T-helper 1 cell (primary cell): ENCODE measurements at regions not wholly inside any gene's neighbourhood (a gene's known extent, or its start where the extent isn't known, plus 50 kb on each side); places are given as distances from the start of the nearest gene placed in this dataset.
"Not testable (repeated sequence)": the region's sequence is repeated elsewhere in the genome, so short reads cannot be mapped to it uniquely, and the experiment has no call there.

Experiments used
- DNase-seq, 5 donors: peaks; one replicate each; pipeline ENCODE4 v3.0.0-alpha.2; 2012 to 2020

DNA sequence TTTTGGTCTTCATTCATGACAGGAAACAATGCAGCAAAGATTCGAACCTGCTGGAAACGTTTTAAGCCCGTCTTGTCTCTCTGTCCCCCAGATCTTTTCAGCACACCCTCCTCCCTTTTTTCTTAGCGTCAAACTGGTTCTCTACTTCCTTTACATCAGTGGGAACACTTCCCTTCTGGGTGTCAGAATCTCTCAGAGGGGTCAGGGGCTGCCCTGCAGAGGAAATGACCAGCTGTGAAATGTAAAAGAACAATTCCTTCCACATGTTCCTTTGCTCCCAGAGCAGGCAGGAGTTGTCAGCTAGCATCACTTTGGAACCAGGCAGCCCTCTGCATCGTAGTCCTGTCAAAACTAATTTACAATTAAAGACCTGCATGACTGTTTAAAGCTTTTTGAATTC lies 619.0 kb downstream of the TFAP2A start:
- no peak for DNase-seq

DNA sequence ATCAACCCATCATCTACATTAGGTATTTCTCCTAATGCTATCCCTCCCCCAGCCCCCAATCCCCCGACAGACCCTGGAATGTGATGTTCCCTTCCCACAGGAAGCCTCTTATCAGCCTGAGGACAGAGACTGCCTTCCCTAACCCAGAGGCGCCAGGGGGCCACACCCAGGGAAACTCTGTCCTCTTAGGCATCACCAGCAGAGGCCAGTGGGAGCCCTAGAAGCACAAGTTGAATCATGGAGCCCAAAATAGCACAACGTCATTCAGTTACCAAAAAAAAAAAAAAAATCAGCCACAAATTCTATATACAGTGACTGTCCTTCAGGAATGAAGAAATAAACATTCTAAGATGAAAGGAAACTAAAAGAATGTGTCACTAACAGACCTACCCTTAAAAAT lies 625.7 kb downstream of the TFAP2A start:
- DNase-seq: no peak

DNA sequence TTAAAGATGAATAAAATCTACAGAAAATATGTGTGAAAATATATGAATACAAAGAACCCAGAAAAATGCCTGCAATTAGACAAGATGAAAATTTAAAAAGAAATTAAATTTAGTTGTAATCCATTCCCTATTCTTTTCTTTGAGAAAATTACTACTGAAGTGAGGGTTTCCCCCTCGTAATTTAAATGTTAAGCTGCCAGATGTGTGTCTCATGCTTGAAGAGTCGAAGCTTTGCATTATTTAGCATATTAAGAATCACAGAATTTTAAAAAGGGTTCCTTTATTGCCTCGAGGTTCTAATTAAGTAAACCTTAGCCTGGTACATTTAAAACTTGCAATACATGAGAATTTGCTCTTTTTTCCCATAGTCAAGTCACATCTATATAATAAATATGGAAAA lies 630.1 kb downstream of the TFAP2A start:
- no peak for DNase-seq

DNA sequence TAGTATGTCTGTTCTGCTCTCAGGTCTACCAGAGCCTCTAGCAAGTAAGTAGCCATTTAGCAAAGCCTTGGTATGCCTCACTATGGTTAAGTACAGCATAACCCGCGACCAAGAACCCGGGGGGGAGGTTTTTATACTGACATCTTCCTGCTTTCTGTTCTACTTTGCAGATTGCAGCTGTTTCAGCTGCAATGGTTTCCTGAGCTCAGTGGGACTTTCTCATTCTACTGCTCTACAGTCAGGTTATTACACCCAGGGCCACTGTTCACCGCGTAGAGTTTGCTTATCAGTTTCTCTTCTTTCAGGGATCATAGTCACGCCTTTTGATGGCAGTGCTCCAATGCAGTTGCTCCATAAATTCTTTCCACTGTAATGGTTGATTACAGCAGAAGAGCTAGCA lies 631.3 kb downstream of the TFAP2A start:
- no peak for DNase-seq

DNA sequence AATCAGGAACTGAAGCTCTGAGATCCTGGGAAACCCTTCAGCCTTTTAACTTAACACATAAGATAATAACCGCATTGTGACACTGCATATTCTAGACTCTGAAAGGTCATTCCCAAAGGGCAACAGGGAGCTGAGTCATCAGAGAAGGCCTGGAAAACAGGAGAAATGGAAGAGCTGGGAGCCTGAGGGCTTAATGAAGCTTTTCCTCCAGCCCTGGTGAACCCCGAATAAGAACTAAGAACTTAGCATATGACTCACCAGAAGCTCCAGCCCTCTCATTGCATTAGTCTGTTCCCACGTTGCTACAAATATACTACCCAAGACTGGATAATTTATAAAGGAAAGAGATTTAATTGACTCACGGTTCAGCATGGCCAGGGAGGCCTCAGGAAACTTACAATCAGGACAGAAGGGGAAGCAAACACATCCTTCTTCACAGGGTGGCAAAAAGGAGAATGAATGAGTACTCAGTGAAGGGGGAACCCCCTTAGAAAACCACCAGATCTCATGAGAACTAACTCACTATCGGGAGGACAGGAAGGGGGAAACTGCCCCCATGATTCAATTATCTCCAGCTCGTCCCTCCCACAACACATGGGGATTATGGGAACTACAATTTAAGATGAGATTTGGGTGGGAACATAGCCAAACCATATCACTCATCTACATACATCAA lies 648.5 kb downstream of the TFAP2A start:
- no peak for DNase-seq

DNA sequence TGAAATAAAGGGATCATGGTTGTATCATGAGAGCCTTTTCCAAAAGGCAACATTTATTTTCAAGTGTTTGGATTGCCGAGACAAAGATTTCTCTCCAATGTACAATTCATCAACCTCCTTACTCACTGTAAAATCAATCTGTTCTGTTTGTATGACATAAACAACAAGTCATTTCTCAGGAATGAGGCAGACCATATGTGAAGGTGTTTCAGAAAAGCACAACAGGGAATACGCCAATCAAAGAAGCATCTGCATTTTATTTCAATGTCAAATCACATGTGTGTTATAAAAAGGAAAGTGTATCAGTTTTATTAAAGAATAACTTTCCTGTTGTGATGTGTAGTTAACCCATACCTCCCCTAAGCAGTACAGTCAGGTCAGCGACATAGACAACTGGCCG lies 653.7 kb downstream of the TFAP2A start:
- DNase-seq: no peak

DNA sequence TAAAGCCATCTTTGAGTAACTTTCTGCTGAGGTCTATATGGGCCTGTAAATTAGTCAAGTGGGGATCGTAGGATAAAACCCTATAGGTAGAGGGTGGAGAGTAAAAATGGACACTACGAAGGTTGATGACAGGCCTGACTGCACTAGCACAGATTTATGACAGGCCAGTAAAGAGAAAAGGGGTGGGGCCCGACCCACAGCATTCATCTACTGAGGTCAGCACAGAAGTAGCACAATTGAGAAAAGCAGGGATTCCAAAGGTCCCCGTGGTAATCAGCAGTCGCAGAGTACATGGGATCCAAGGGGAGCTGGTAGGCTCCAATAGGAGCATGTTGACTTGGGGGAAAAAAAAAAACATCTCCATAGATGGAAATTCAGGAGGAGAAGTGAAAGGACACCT lies 660.4 kb downstream of the TFAP2A start:
- DNase-seq: no peak

DNA sequence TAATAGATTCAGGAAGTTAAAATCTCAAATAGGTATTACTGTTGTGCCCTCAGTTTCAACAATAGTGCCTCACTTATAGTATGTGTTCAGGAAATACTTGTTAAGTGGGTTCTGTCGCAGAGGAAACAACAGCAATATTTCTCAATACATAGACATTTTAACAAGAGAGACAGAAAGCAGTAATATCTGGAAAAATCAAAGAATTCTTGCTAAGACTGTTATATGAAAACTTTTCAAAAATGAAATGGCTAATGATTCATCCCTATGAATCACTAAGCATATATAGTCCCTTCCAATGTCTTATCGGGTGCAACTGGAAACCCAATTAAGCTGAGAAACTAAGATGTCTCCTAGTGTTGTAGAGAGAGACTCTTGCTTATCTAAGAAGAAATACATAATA lies 668.9 kb downstream of the TFAP2A start:
- no peak for DNase-seq

DNA sequence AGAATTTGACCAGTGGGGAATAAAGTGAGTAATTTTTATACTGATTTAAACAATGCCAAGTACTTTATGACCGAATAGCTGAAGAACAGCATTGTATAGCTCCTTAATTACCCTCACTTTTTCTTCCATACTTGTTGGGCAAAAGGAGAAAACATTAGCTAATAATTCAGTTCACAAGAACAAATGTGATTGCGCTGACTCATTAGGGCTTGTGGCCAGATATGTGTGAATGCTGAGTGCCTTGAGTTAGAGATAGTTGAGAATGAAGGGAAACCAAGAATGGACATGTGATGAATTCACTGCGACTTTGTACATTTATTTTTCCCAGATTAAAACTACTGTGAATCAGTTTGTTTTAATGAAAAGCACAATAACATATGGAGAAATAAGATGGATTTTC lies 669.4 kb downstream of the TFAP2A start:
- DNase-seq: no peak

DNA sequence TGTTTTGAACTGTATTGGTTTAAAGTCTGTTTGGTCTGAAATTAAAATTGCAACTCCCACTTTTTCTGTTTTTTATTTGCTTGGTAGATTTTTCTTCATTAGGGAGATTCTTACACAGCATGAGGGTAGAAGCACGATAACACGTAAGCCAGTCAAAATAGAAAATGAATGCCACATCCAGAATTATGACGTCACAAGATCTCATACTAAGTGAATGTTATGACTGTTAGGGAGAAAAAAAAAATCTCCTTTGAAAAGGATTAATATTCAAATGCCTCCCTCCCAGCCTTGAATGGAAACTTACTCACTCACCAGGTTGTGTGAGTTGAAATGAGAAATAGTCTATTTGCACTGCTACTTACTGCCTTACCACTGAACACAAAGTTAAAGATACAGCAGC lies 670.8 kb downstream of the TFAP2A start:
- DNase-seq: no peak

DNA sequence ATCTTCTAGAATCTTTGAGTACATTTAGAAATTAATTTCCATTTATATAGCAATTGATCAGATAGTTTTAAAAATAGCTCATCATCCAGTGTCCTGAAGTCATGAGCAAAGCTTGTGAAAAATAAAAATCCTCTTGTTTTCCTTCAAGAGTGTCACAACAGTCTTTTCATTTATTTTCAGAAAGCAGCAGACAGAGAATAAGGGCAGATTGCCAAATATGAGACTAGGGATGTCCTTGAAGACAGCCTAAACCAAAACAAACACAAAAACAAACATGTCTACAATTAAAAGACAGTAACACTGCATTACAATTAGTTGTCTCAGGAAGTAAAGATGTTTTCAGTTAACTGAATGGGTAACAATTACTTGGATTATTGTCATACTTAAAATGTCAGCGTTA lies 682.8 kb downstream of the TFAP2A start:
- no peak for DNase-seq

DNA sequence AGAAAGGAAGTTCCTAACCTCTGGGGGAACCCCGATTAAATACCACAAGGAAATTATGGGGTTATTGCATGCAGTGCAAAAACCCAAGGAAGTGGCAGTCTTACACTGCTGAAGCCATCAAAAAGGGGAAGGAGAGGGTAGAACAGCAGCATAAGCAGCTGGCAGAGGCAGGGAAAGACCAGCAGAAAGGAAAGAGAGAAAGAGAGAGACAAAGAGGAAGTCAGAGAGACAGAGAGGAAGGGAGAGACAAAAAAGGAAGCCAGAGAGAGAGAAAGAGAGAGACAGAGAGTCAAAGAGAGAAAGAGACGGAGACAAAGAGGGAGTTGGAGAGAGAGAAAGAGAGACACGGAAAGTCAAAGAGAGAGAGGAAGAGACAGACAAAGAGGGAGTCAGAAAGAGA lies 689.1 kb downstream of the TFAP2A start:
- not testable (repeated sequence) for DNase-seq

DNA sequence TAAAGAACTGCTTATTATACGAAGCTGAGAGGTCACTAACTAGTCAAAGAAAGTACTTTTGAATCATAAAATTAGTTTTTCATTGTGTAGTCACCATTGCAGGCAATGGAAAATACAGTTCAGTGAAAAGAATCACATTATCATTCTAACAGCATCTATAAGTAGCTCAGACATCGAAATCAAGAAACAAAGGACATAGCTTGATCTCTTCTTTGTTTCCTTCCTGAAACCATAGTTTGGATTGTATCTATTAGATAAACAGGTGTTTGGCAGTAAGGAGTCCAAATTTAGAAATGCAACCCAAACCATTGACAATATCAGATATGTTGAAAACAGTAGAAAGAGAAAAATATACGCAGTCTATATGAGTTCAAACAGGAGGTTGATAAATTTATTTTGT lies 697.3 kb downstream of the TFAP2A start:
- DNase-seq: no peak

DNA sequence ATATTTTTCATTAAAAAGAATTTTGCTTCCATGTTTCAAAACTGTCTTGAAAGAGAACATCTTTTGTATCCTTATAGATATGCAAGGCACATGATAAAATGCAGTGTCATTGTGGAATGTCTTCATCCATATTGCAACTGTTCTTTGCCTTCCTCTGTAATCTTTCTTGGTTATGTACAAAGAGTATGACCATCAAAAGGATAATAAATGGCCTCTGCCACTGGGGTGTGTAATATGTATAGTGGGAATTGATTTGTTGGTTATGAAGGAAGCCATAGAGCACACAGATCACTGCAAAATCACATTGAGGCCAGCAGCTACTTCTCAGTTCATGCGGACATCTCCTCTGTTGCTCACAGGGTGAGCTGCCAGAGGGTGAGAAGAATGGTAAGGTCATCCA lies 703.5 kb downstream of the TFAP2A start:
- DNase-seq: no peak

DNA sequence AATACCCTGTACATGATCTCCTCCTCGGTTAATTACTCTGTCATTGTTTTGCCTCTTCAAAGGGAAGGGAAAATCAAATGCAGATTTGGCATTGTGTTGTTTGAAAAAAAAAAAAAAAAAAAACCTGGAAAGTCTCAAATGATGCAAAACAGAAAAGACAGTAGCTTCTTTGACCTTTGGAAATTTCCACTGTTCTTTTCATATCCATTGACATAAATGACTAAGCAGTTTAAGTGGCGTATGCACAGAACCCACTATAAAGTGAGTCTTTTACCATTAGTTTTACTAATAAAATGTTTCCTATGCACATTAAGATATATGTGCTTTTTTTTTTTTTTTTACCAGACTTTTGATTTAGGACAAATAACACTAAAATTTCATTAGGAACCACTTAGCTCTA lies 704.3 kb downstream of the TFAP2A start:
- no peak for DNase-seq

DNA sequence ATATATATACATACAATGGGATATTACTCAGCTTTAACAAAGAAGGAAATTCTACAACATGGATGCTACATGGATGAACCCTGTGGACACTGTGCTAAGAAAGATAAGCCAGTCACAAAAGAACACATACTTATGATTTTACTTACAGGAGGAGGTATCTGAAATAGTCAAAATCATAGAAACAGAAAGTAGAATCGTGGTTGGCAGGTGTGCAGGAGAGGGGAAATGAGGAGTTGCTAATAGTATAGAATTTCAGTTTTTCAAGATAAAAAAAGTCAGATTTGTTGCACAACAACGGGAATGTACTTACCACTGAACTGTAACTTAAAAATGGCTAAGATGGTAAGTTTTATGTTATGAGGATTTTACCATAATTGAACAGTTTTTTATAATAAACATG lies 706.3 kb downstream of the TFAP2A start:
- no peak for DNase-seq

DNA sequence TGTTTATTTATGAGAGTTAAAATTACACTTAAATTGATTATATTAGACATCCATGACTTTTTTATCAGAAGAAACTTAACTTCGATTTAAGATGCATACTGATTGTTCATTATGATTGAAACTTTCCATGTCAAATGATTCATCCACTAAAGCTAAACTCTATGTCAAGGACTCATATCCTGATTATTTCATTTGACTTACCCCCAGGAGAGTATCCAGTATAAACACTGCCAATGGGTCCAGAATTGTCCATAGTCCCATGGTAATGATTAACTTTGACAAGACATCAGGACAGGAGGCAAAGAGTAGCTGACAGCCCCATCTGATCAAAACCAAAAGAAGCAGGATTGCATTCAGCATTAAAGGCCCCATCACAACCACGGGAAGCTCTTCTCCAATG lies 709.9 kb downstream of the TFAP2A start:
- DNase-seq: no peak

DNA sequence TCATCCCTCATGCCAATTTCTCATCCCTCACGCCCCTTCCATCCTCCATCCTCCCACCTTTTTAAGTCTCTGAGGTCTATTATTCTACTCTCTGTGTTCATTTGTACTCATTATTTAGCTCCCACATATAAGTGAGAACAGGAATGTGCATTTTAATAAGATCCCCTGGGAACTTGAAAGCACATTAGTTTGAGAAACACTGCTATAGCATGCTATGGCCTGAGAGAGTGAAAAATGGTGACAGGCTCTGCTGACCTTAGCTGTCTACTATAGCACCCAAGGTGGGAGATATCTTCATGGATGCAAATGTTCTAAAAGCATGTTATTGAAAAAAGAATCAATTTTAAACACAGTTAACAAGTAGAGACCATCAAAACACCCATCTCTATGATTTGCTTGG lies 712.0 kb downstream of the TFAP2A start:
- no peak for DNase-seq

DNA sequence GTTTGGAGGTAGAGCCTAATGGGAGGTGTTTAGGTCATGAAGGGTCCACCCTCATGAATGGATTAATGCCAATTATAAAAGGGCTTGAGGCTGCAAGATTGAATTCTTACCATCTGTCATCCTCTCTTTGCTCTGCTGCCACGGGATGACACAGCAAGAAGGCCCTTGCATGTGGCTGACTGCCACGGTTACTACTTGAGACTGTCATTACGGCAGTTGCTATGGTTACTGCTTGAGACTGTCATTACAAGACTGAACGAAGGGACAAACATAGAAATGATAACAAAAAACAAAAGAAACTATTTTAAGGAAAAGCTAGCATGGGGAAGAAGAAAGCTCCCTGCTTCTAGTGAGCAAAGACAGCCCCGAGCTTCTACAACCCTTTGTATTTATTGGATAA lies 715.0 kb downstream of the TFAP2A start:
- DNase-seq: no peak

DNA sequence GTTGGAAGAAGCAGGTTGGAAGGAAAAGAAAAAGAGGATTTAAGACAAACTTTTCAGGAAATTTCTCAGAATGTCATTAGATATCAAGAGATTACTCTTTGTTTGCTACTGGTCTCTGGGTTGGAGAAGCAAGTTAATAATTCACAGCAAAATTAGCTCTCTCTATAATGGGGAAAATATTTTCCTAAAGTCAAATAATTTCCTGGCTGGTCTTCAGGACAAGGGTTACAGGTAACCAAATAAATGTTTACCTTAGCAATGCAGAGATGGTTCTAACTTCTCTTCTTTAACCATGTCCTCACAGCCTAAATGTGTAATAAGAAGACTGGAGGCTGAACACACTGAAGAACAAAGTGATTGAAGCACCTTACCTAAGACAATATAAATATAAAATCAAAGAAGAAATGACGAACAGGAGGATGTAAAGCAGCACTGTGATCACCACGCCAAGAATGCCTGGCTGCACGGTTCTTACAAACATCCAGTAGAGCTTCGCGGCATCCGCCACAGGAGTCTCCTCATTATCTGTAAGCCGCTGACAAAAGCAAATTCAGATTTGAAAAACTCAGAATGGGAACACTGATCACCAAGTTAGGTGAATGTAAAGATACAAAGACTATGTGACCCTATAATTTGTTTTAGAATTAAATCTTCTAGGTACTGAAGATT lies 717.5 kb downstream of the TFAP2A start:
- no peak for DNase-seq

DNA sequence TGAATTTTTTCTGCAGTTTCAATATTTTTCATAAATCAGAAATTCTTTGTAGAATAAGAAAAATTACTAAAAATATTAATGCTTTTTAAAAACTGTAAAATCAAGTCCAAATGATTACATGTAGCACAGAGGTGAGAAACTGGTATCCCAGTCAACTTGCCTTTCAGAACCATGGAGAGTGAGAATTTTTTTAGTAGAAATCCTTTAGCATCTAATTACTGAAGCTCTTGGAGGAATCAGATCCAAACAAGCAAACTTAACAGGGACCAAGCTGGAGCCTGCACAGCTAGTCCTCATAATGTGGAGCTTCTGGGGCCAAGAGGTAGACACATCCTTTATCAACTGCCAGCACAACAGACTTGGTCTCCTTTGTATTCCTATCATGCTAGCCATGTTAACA lies 724.5 kb downstream of the TFAP2A start:
- no peak for DNase-seq

DNA sequence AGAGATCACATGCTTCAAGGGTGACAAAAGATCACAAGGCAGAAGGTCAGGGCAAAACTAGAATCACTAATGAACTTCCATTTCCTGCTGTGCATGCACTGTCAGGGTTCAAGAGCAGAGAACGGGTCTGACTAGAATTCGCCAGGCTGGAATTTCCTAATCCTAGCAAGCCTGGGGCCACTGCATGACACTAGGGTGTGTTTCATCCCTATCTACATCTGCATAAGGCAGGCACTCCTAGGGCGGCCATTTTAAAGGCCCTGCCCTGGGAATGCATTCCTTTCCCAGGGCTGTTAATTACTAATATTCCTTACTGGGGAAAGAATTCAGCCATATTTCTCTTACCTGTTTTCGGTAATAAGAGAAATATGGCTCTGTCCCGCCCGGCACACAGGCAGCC lies 734.1 kb downstream of the TFAP2A start:
- not testable (repeated sequence) for DNase-seq

DNA sequence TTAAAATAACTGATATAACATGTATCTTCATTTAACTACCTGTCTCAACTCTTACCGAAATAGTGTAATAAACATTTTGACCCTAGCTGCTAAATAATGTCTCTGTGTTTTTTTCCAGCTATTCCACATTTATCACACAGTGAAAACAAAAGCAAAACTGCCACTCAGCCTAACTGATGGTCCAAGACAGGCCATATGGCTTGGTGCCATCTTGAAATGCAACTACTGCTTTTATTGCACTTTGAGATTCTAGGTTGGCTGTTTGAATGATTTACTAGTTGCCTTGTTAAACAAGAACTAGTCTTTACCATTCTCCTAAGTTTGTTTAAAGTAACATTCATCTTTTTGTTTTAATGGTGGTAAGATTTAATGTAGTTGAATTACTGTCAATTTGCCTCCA lies 739.8 kb downstream of the TFAP2A start:
- DNase-seq: no peak

DNA sequence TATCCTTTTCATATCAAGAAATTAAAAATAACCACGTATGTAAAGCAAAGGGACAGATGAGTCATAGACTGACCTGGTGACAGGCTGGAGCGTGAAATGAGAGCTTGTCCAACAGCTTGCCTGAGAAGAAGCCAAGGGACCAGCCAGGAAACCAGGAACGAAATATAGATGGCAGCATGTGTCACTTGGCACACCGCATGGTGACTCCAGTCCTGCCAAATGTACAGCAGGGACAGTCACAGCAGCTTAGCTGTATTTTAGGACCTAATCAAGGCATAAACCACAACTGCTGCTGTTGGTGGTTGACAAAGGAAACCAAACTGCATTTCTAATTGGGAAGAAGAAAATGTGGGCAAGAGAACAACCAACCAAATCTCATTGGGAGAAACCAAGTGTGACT lies 755.0 kb downstream of the TFAP2A start:
- no peak for DNase-seq

DNA sequence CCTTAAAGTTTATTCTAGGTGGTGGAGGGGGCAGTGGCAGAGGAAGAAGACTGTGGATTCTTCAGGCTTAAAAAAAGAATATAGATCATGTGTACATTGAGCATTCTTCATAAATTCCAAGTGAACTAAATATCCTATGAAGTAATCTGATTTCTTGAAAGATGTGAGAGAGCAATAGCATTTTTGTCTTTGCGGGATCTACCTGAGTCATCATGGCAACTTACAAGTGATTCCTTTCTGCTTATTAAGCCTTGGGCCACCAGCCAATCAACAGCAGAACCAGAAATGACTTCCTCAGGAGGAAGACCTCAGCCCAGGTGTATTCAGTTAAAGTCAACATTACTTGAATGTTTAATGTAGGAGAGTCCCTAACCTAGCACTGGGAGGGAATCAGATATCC lies 756.9 kb downstream of the TFAP2A start:
- DNase-seq: no peak
